ENCODE measurements at regions not wholly inside any gene's neighbourhood (a gene's known extent, or its start where the extent isn't known, plus 50 kb on each side); places are given as distances from the start of the nearest gene placed in this dataset.

GRCh38 chr10:29870522-29871044 is 188.8 kb downstream of the JCAD start:
- TF ChIP-seq POLR2A (IDR thresholded peaks at IDR 0.05) (no peak), CTCF (IDR thresholded peaks at IDR 0.05) (no peak), POLR2AphosphoS5 (IDR thresholded peaks at IDR 0.05) (no peak), EP300 (IDR thresholded peaks at IDR 0.05) (no peak)
